Pancreas (tissue), 10 donors: ENCODE measurements at regions not wholly inside any gene's neighbourhood (a gene's known extent, or its start where the extent isn't known, plus 50 kb on each side); places are given as distances from the start of the nearest gene placed in this dataset.
"Not testable (repeated sequence)": the region's sequence is repeated elsewhere in the genome, so short reads cannot be mapped to it uniquely, and the experiment has no call there.

ENCODE experiments used
- ATAC-seq, 4 donors: fragments of 200-7000 bp; cut with Tn5 transposase; one replicate each; pipeline versions ENCODE4 v1.8.0 to v1.9.1; 2020; ENCODE audit warnings: mild to moderate bottlenecking in 4 of 4, moderate library complexity in 4 of 4
- DNase-seq, 6 donors: peaks; one replicate each; pipeline ENCODE4 v3.0.0-alpha.2; 2020
- FAIRE-seq: peaks from 2 replicates; lab custom pipeline; 2012; peaks lifted over from hg19 to GRCh38; lab: Jason Lieb, UNC
- H3K27ac ChIP-seq, 4 donors: fragments of 200-600 bp; sonication (generic); 1 replicate in 3 of 4; 2 replicates in 1 of 4; pipeline versions ENCODE4 v1.5.0 to v1.8.0; 2020
- H3K27me3 ChIP-seq, 4 donors: fragments of 200-600 bp; one replicate each; pipeline ENCODE4 v1.8.0; 2021
- H3K36me3 ChIP-seq, 3 donors: fragments of 200-600 bp; sonication (generic) in 1 of 3; one replicate each; pipeline versions ENCODE4 v1.5.0 to v1.8.0; 2020 to 2021
- H3K4me1 ChIP-seq, 3 donors: fragments of 200-600 bp; one replicate each; pipeline ENCODE4 v1.8.0; 2021
- H3K4me3 ChIP-seq, 4 donors: fragments of 200-600 bp; sonication (generic) in 2 of 4; one replicate each; pipeline versions ENCODE4 v1.5.0 to v1.8.0; 2020 to 2021
- H3K9me3 ChIP-seq, 4 donors: fragments of 200-600 bp; one replicate each; pipeline ENCODE4 v1.8.0; 2021
- CTCF ChIP-seq, 4 donors: fragments of 200-600 bp; sonication (generic) in 3 of 4; IDR thresholded peaks; one replicate each; pipeline versions ENCODE4 v1.5.0 to v1.8.0; 2021; ENCODE audit warnings: antibody characterized with exemption in 4 of 4
- WGBS, 2 donors: extraction: QIAGEN DNeasy Blood & Tissue Kit; methylation state at CpG; one replicate each; pipeline ENCODE4 v1.1.7; 2013; 5-methylcytosine and 5-hydroxymethylcytosine counted together
- intact Hi-C, 3 donors: fragments of 100-400 bp; cut with DNase I; formaldehyde crosslinking; loops; one replicate each; pipeline versions ENCODE4 v1.11.1 to v1.14.2; 2022
- donor health status: healthy with polysubstance abuse.
- donor health status: DM: no; HTN: no; CAD: no; lungs with moderate emphysema.
- donor health status: DM: no; HTN: no; CAD: no.
- donor health status: control.
- donor health status: control.
- donor health status: Bipolar disorder and iron deficiency.
- donor health status: DM: yes; HTN: yes; CAD: no.
- donor health status: DM: no; HTN: no; CAD: no.
- donor health status: DM: no; HTN: no; CAD: no.
- donor health status: DM: yes; HTN: yes; CAD: no.

- intact Hi-C loops: loop anchor here in 1 of 3 donors (10.0 kb wide), 1 partner anchor 63 kb away; no protein-coding TSS in a partner anchor
- H3K9me3 ChIP-seq: no peaks in the 10 kb centered on the region
- no peak for TF ChIP-seq CTCF (IDR thresholded peaks at IDR 0.05)
- no peak overlapping the region for H3K4me3 ChIP-seq
- DNase-seq (no peak), FAIRE-seq (no peak), ATAC-seq (no peak)
- no peaks in the 10 kb centered on the region for H3K27me3 ChIP-seq
- no peaks in the 10 kb centered on the region for H3K4me1 ChIP-seq
- 35 to 52% methylated on average over 3 of the region's 3 CpGs for WGBS, 2 donors
- H3K27ac ChIP-seq: no peak overlapping the region
- H3K36me3 ChIP-seq: no peaks in the 10 kb centered on the region
These were observed 951.1 kb upstream of the ZNF722 start for GRCh38 chr7:63047546-63047945.

- Histone ChIP-seq H3K27ac (no peak overlapping the region), H3K36me3 (no peaks in the 10 kb centered on the region), H3K27me3 (no peaks in the 10 kb centered on the region), H3K9me3 (no peaks in the 10 kb centered on the region), H3K4me3 (no peak overlapping the region), H3K4me1 (no peaks in the 10 kb centered on the region)
- WGBS, 2 donors: 32 to 42% methylated on average over 42 to 45 of the region's 45 CpGs
- FAIRE-seq (no peak), ATAC-seq (no peak), DNase-seq (no peak)
- no peak for TF ChIP-seq CTCF (IDR thresholded peaks at IDR 0.05)
- intact Hi-C loops: loop anchor here in 1 of 3 donors (5.0 kb wide), 1 partner anchor 33 kb away; no protein-coding TSS in a partner anchor
These were observed 944.4 kb upstream of the ZNF722 start for GRCh38 chr7:63054191-63054661.

- DNase-seq (no peak), FAIRE-seq (no peak), ATAC-seq (no peak)
- WGBS, 2 donors: 79 to 81% methylated on average over 5 of the region's 5 CpGs
- Histone ChIP-seq H3K9me3 (no peaks in the 10 kb centered on the region), H3K4me3 (no peak overlapping the region), H3K36me3 (no peaks in the 10 kb centered on the region), H3K27me3 (no peaks in the 10 kb centered on the region), H3K27ac (no peak overlapping the region), H3K4me1 (no peaks in the 10 kb centered on the region)
- intact Hi-C loops: no loop called here
- TF ChIP-seq CTCF (IDR thresholded peaks at IDR 0.05): no peak
These were observed 941.4 kb upstream of the ZNF722 start for GRCh38 chr7:63057265-63057664.

DNA sequence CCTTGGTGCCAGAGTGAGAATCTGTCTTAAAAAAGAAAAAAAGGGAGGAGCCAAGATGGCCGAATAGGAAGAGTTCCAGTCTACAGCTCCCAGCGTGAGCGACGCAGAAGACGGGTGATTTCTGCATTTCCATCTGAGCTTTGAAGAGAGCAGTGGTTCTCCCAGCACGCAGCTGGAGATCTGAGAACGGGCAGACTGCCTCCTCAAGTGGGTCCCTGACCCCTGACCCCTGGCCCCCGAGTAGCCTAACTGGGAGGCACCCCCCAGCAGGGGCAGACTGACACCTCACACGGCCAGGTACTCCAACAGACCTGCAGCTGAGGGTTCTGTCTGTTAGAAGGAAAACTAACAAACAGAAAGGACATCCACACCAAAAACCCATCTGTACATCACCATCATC is 937.9 kb upstream of the ZNF722 start:
- WGBS, 2 donors: 54 to 66% methylated on average over 9 of the region's 9 CpGs
- H3K27me3 ChIP-seq, H3K36me3 ChIP-seq, DNase-seq, H3K27ac ChIP-seq, FAIRE-seq, H3K4me1 ChIP-seq, ATAC-seq, H3K4me3 ChIP-seq, H3K9me3 ChIP-seq, intact Hi-C loops: not testable (repeated sequence)

- H3K36me3 ChIP-seq: no peaks in the 10 kb centered on the region
- FAIRE-seq: no peak
These were observed 933.0 kb upstream of the ZNF722 start for GRCh38 chr7:63065684-63066083.

GRCh38 chr7:63066235-63066634 is 932.4 kb upstream of the ZNF722 start:
- H3K4me3 ChIP-seq, DNase-seq, FAIRE-seq, H3K27me3 ChIP-seq, H3K9me3 ChIP-seq, H3K4me1 ChIP-seq, H3K36me3 ChIP-seq, ATAC-seq, intact Hi-C loops, H3K27ac ChIP-seq: not testable (repeated sequence)
- WGBS, 2 donors: 33 to 40% methylated on average over 4 of the region's 4 CpGs

More at GRCh38 chr7:63065684-63066083, 933.0 kb upstream of the ZNF722 start:
- no peak for TF ChIP-seq CTCF (IDR thresholded peaks at IDR 0.05)
- H3K27me3 ChIP-seq: no peaks in the 10 kb centered on the region
- 31% methylated on average over 2 of the region's 2 CpGs for WGBS, 2 donors
- H3K9me3 ChIP-seq: no peaks in the 10 kb centered on the region
- DNase-seq (no peak), ATAC-seq (no peak)
- H3K4me3 ChIP-seq: no peak overlapping the region
- intact Hi-C loops: no loop called here
- no peak overlapping the region for H3K27ac ChIP-seq
- H3K4me1 ChIP-seq: no peaks in the 10 kb centered on the region
